Effector CD4-positive, alpha-beta T cell (primary cell): ENCODE measurements at regions not wholly inside any gene's neighbourhood (a gene's known extent, or its start where the extent isn't known, plus 50 kb on each side); places are given as distances from the start of the nearest gene placed in this dataset.
"Not testable (repeated sequence)": the region's sequence is repeated elsewhere in the genome, so short reads cannot be mapped to it uniquely, and the experiment has no call there.

ENCODE experiments used
- DNase-seq: peaks from one replicate; pipeline ENCODE4 v3.0.0-alpha.2; 2020

DNA sequence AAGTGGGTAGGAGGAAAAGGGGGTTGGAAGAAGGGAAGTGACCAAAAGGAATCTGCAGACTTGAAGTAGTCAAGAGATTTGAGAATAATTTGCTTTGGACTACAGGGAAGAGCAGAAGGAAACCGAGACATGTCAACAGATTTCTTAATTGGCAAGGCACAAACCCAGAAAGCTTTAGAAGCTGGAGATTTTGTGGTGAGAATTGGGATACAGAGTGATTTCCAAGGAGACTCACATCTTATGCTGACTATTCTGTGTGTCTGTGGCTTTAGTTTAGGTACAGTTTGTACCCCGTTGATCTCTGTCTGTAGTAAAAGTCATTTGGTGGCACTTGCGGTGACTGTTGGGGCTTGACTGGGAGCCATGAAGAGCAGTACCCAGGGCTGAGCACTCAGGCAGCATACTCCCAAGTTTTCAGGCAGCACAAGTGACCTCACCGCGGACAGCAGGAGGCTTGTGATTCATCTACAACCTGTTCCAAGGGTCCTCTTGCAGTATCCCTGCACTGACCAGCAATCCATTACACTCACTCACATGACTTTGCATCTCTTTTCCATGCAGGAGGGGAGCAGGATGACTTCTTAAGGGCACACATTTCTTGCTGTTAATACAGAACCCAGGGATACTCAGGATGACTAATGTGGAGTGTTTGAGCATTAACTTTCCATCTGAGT lies 97.1 kb upstream of the TNP1 start:
- no peak for DNase-seq

DNA sequence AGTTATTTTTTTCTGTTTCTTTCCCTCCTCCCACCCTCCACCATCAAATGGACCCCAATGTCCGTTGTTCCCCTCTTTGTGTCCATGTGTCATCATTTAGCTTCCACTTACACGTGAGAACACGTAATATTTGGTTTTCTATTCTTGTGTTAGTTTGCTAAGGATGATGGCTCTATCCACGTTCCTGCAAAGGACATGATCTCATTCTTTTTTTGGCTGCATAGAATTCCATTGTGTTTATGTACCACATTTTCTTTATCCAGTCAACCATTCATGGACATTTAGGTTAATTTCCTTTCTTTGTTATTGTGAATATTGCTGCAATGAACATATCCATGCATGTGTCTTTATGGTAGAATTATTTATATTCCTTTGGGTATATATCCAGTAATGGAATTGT lies 91.3 kb upstream of the TNP1 start:
- DNase-seq = no peak

DNA sequence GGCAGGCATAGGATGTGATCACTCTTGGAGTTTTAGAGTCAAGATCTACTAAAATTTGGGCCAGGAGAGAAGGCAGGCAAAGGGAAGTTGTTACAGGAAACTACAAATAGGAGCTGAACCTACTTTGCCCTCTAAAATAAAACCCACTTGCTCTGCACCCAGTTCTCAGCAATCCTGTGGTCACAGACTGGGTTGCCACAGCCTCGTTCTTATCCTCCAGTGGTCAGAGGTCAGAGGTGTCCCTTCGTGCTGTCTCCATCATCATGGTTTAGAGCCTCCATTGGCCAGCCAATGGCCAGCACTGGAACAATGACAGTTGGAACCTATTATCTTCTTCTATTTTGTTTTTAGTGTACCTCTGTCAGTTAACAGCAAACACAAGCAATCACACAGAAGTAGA lies 90.7 kb upstream of the TNP1 start:
- no peak for DNase-seq

DNA sequence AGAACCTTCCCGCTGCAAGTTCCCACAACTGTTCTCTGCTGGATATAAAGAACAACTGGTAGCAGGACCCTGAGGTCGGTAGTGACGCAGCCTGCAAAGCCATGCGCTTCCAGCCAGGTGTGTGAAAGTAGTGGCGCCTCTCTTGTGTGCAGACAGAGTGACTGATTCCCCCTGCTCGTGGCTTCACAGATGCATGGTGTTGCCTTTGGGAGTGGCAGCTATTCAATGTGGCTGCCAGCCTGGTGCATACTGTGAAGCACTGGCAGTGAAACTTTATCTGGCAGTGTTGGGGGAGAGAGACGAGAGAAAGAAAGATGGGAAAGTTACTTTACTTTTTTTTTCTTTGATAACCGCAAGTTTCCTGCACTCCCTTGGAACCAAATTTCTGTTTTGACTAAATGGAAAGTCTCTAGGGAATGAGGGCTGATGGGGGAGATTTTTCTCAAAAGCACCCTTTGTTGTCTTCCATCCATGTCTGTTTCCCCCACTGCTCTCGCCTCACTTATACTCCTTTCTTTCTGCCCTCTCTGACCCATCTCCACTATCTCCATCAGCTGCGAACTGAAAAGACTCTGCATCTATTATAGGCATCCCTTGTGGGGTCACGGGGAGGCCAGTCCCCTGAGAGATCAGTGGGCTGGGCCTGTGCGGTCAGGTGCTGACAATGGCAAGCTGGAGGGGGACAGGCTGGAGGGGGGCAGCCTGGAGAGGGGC lies 90.0 kb upstream of the TNP1 start:
- no peak for DNase-seq

DNA sequence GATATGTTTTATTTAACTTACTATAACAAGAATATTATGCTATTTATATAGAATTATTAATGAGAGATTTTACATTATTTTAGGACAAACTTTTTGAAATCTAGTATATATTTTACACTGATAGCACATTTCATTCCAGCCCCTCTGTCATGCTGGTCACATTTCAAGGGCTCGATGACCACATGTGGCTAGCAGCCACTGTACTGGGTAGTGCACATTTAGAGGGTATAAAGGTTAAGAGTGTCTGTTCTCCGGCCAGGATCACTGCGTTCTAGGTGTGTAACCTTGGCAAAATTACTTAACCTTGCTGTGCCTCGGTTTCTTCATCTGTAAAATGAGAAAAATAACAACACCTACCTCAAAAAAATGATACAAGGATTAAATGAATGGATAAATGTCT lies 87.2 kb upstream of the TNP1 start:
- no peak for DNase-seq

DNA sequence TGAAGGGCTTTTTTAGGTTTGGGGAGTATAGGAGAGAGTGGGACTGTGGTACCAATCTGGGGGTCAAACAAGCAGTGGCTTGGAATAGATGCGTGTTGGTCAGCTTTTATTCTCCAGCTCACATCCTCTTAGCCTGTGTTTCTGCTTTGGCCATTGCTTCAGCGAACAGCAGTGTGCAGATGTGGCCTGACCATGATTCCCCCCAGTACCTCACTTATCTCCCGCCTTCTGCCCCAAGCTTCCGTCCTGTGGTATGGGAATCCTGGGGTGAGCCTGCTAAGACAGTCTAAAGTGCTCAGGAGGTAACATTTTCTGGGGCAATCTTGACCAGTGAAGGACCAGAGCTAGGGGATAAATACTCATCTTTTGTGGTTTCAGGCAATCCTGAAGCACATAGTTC lies 84.9 kb upstream of the TNP1 start:
- no peak for DNase-seq

DNA sequence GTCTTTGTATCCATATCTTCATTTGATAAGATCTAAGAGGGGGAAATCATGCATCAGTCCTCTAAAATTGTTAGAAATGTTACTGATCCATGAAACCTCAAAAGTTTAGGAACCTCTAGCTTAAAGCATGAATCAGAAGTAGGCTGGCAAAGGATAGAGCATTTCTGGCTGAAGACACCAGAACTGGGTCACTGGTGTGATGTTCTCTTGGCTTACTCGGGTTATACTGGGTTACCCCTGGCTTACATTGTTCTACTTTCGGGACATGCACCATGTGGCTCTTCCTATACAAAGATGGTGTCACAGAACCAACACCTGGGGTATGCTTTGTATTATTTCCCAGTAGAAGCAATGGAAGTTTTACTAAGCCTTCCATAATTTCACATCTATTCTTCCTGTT lies 83.2 kb upstream of the TNP1 start:
- DNase-seq = no peak

DNA sequence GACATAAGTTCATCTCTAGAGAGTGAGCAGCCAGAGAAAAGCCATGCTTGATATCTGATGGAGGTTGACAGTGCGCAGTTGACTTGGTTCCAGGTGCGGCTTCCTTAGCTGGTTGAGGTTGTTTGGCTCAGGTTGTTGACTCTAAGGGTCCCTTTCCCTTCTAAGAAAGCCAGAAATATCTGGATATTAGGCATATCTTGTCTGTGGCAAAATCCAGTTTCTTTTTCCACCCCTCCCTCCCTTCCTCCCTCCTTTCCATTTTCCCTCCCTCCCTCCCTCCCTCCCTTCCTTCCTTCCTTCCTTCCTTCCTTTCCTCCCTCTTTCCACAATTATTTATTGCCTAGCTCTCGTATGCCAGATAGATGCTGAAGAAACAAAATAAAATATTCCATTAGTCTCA lies 82.6 kb upstream of the TNP1 start:
- no peak for DNase-seq

DNA sequence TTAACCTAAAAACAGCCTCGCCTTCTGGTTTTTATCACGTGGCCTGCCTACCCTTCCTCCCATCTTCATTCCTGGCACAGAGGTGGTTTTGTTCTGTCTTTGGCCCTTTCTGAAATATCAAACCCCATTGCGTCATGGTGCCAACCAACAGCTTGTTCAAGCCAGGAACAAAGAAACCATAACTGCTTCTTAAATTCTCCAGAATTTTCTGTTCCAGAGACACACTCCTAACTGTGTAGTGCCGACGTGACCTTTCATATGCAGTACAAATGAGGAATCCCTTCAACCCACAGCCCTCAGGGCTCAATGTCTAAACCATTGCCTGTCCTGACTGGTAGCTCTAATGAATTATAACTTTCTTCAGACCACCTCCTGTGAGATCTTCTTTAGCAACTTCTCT lies 82.2 kb upstream of the TNP1 start:
- DNase-seq = no peak

DNA sequence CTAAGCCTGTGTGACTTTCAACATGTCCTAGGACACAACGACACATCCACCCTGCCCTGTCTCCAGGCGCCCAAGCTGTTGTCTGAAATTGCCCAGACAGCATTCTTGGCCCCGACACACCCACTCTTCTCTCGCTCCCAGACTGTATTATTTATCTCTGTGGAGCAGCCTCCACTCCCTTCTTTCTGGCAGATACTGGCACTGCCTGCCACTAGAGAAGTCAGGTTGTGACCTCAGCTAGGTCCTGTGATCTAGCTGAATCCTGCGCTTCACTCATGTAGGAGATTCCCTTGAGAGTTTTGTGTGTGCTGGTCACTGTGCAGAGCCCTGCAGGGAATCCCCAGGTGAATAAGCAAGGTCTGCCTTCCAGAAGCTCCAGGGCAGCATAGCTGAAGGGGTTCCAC lies 77.1 kb upstream of the TNP1 start:
- no peak for DNase-seq

DNA sequence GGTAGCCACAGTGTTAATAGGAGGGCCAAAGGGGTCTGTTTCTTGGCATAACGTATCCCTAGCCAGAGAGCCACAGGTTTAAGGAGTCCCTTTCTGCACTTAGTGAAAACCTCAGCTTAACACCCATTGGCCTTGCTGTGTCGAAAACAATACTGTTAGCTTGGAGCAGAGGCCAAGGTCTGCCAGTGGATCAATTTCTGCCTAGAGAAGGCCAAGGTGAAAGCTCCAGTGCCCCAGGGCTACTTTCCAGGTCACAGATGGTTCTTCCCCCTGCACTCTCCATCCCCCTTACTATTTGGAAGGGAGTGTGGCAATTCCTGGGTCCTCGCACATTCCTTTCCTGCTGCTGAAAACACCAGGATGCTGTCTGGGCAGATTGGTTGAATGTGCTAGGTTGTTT lies 74.8 kb upstream of the TNP1 start:
- no peak for DNase-seq

DNA sequence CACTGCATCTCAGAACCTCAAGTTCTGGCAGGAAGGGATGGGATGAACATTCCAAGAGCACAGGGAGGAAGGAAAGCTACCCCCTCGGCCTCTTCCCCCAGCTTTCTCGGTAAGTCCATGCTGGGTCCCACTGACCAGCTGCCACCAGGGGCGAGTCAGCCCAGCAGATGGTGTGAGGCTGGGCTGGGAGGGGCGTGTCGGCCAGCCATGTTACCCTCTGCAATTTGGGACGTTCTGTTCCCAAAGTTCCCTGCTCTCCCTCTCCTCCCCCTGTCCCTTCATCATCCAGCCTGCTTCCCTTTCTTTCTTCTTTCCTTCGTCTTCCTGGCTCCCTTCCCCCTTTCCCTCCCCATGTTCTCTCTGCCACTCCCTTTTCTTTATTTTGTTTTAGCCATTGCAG lies 74.3 kb upstream of the TNP1 start:
- DNase-seq = no peak

DNA sequence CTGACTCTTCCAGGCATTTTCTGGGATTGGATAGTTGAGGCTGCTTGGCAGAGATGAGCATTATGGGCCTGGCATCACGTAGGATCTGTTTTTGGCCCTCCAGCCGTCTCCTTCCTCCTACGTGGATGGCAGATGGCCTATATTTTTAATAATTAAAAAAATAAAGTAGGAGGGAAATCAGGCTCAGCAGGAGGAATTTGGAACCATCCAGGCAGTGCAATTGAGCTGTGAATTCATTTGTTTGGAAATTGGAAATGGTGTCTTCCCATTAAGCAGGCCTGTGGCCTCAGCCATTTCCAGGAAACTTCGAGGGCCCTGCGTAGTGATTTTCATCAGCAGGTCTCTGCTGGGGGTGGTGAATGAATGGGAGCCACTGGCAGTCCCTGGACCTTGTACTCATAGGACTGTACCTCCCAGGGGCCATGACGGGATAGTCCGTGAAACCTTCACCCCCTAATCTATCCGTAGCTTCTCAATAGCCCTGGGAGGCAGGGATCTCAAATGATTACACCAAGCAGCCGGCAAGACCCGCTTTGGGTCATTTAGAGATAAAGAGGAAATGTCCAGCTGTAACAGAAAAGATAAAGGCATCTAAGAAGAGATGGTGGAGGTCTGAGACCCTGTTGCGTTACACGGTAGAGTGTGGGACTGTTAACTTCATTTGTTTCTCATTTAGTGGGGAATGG lies 73.1 kb upstream of the TNP1 start:
- DNase-seq = no peak

DNA sequence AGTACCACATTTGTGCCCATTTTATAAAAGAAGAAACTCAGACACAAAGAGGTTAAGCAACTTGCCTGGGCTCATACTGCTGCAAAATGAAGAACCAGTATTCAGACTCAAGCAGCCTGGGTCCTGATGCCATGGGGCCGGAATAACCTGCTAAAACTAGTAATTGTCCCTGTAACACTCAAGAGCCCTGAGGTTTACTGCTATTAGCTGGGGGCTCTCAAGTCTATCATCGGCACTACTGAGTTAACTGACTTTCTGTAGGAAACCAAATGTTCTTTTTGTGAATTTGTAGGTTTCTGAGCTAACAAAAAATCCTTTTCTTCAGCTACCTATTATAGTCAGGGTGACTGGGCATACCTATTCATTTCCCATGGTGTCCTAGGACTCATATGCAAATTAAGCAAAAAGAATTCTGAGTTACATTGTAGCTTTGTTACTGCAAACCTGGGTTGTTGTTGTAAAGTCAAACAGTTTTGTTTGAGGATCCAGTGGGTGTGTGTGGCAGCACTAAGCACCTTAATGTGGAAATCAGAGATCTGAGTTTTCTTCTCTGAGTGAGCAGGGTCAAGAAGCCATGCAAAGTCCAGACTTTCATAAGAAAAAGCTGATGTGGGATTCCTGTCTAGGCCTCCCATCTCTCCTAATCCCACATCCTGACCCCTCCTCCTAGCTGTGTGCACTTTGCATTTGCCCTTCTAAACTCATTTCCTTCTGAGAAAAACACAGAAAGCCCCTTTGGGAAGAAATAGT lies 72.4 kb upstream of the TNP1 start:
- DNase-seq = no peak

DNA sequence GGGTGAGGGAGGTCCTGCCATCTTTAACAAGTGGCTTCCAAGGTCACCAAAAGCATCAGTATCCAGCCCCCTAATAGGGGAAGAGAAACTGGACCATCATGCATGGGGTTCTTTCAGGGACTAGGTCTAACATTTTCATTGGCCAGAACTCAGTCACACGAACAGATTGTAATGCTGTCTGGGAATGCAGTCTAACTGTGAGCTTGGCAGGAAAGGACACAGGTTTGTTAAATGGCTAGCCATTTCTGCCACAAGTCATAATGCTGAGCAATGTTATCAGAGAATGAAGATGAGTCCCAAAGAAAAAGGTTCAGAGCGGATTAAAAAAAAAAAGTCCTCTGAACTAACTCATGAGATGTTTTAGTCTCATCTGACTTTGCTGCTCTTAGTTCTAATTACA lies 70.9 kb upstream of the TNP1 start:
- no peak for DNase-seq

DNA sequence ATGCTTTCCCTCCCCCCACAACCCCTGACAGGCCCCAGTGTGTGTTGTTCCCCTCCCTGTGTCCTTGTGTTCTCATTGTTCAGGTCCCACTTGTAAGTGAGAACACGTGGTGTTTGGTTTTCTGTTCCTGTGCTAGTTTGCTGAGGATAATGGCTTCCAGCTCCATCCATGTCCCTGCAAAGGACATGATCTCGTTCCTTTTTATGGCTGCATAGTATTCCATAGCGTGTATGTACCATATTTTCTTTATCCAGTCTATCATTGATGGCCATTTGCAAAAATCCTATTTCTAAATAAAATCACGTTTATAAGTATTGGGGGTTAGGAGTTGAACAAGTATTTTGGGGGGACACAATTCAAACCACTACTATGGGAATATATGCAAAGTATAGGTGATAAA lies 69.5 kb upstream of the TNP1 start:
- not testable (repeated sequence) for DNase-seq

DNA sequence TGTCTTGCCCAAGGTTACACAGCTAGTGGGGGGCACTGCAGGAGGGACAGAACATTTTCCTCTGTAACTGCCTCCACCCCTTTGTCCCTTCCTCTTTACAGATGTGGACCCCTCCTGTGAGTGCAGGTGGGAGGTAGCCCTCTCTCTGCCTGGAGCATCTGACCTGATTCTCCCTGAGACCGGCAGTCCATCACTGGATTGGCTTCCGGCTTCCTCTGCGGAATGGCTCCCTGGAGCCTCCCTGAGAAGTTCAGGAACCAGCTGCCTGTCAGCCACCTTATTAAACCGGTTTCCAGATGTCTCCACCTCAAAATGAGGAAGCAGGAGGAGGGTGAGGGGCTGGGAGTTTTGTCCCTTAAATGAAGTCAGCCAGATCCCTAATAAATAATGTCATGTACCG lies 67.3 kb upstream of the TNP1 start:
- no peak for DNase-seq

DNA sequence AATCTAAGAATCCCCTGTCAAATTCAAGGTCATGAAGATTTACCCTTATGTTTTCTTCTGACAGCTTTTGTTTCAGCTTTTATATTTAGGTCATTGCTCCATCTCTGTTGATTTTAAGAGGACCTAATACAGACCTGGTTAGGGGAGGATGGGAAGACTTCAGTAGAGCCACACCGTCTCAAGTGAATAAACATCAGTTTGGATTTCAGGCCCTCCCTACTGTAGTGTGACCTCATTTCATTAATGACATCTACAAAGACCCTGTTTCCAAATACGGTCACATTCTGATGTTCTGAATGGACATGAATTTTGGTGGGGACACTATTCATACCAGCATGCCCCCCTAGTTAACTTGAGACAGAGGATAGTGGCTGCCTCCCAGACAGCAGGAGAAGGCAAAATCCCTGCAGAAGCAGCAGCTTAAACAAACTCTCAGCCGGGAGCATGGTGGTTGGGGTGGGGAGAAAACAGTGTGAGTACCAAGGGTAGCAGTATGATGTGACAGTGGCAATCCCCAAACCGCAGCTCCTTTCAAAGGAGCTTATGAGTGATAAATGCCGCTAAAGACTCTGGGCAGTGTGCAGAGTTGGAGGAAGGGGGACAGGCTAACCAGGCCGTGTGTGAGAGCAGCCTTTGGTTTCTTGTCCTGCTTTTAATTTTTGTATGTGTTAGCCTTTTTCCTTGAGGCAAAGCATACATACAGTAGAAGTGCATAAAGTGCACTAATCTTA lies 65.9 kb upstream of the TNP1 start:
- no peak for DNase-seq

DNA sequence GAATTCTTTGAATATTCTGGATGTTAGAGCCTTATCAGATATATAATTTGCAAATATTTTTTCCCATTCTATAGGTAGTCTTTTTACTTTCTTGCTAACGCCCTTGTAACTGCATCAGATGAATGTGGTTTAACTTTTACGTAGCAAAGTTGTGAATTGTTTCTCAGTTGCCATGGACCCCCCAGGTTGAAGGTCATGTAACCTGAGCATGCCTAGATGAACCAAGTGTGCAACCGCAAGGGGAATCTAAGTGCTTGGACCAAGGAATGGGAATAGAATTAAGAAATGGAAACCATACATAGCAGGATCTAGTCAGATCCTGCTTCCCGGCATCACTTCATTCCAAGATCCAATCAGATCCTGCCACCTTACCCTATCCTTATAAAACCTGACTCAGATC lies 65.1 kb upstream of the TNP1 start:
- no peak for DNase-seq

DNA sequence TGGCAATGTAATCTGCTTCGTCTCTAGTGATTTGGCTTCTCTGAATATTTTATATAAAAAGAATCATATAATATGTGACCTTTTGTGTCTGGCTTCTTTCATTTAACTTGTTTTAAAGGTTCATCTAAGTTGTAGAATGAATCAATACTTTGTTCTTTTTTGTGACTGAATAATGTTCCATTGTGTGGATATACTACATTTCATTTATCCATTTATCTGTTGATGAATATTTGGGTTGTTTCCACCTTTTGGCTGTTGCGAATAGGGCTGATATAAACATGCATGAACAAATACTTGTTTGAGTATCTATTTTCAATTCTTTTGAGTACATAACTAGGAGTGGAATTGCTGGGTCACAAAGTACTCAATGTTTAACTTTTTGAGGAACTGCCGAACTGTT lies 63.8 kb upstream of the TNP1 start:
- DNase-seq = no peak

DNA sequence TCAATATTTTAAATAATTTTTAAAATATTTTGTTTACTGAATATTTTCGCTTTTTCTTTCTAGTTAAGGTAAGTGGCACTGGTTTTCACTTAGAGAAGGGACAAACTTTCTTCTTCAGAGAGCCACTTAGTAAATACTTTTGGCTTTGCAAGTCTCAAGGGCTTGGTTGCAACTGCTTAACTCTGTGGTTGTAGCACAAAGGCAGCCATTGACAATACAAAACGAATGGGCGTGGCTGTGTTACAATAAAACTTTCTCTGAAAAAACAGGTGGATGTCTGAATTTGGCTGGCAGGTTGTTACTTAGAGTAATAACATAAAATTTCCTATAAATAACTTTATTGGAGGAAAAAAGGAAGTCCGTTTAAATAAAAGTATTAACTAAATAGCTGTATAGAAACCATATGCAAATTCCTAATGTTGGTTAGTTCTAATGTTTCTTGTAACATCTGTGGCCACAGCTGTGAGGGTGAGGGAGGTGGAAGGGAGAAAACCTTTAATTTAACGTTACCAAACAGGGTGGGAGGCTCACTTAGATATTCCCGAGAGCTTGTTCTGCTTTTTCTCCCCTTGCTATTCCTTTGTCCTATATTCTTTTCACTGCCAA lies 62.4 kb upstream of the TNP1 start:
- DNase-seq = no peak

DNA sequence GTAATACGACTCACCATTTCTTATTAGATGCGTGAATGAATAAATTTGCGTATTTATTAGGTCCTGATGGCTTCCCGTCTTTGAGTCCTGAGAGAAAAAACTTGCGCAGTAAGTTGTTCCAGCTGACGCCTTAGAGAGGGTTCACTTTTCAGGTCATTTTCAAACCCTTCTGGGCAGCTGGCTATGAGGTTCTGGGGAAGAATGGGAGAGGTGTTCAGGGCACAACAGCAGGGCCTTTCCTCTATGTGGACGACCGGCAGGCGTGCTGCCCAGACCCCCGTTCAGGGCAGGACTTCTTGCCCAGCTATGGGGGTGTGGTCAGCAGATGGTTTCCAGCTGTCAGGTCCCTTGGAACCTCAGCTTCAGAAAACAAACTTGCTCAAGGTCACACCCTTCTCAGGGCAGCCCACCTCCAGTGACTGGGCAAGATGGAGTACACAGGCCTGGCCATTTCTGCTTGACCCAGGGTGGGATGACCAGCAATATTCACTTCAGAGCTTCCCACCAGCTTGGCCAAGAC lies 61.1 kb upstream of the TNP1 start:
- no peak for DNase-seq
